Astrocyte (in vitro differentiated cells and primary cell): ENCODE measurements at regions not wholly inside any gene's neighbourhood (a gene's known extent, or its start where the extent isn't known, plus 50 kb on each side); places are given as distances from the start of the nearest gene placed in this dataset.
"Not testable (repeated sequence)": the region's sequence is repeated elsewhere in the genome, so short reads cannot be mapped to it uniquely, and the experiment has no call there.

Source experiments
- DNase-seq: peaks from one replicate; pipeline ENCODE4 v3.0.0-alpha.2; 2010; ENCODE audit warnings: low read depth
- FAIRE-seq: peaks from 2 replicates; lab custom pipeline; 2011; peaks lifted over from hg19 to GRCh38; lab: Jason Lieb, UNC
- H2AFZ ChIP-seq: 2 replicates; pipeline ENCODE4 v1.6.0; 2012; ENCODE audit warnings: low read depth, low read length, inconsistent platforms
- H3K27ac ChIP-seq: 2 replicates; pipeline ENCODE4 v1.5.1; 2011; ENCODE audit warnings: low read depth, low read length, inconsistent platforms
- H3K27me3 ChIP-seq: 2 replicates; pipeline ENCODE4 v1.6.0; 2011; ENCODE audit warnings: low read length, inconsistent platforms; ENCODE audit not compliant: insufficient read depth
- H3K36me3 ChIP-seq: 2 replicates; pipeline ENCODE4 v1.5.1; 2011; ENCODE audit warnings: low read length, inconsistent platforms; ENCODE audit not compliant: insufficient read depth
- H3K4me1 ChIP-seq: 2 replicates; pipeline ENCODE4 v1.5.1; 2011; ENCODE audit warnings: low read length, inconsistent platforms; ENCODE audit not compliant: insufficient read depth
- H3K4me2 ChIP-seq: 2 replicates; pipeline ENCODE4 v1.6.0; 2012; ENCODE audit warnings: low read length, inconsistent platforms
- H3K4me3 ChIP-seq: 2 replicates; pipeline ENCODE4 v1.5.1; 2011; ENCODE audit warnings: low read depth, mild to moderate bottlenecking, low read length, inconsistent platforms; ENCODE audit not compliant: insufficient read depth
- H3K79me2 ChIP-seq: 2 replicates; pipeline ENCODE4 v1.6.0; 2012; ENCODE audit warnings: mild to moderate bottlenecking, low read length, inconsistent platforms; ENCODE audit not compliant: insufficient read depth
- H3K9ac ChIP-seq: 2 replicates; pipeline ENCODE4 v1.6.0; 2012; ENCODE audit warnings: mild to moderate bottlenecking, low read length, inconsistent platforms
- H3K9me3 ChIP-seq: 2 replicates; pipeline ENCODE4 v1.5.1; 2012; ENCODE audit warnings: low read depth, mild to moderate bottlenecking, low read length, inconsistent platforms; ENCODE audit not compliant: insufficient read depth
- H4K20me1 ChIP-seq: 2 replicates; pipeline ENCODE4 v1.6.0; 2012; ENCODE audit warnings: low read length, inconsistent platforms; ENCODE audit not compliant: insufficient read depth
- H3K27ac Mint-ChIP-seq: one replicate; pipeline ENCODE4 v1.8.0; 2021; ENCODE audit warnings: mild to moderate bottlenecking, mixed read lengths; ENCODE audit not compliant: unreplicated experiment
- H3K27me3 Mint-ChIP-seq: one replicate; pipeline ENCODE4 v1.8.0; 2021; ENCODE audit warnings: low read depth, mixed read lengths; ENCODE audit not compliant: unreplicated experiment
- H3K36me3 Mint-ChIP-seq: one replicate; pipeline ENCODE4 v1.8.0; 2021; ENCODE audit warnings: low read depth, mixed read lengths; ENCODE audit not compliant: unreplicated experiment
- H3K4me1 Mint-ChIP-seq: one replicate; pipeline ENCODE4 v1.8.0; 2021; ENCODE audit warnings: low read depth, mixed read lengths; ENCODE audit not compliant: unreplicated experiment
- H3K4me3 Mint-ChIP-seq: one replicate; pipeline ENCODE4 v1.8.0; 2021; ENCODE audit warnings: mild to moderate bottlenecking, moderate library complexity, mixed read lengths; ENCODE audit not compliant: unreplicated experiment
- H3K9me3 Mint-ChIP-seq: one replicate; pipeline ENCODE4 v1.8.0; 2021; ENCODE audit warnings: mild to moderate bottlenecking, mixed read lengths; ENCODE audit not compliant: unreplicated experiment
- EZH2 ChIP-seq: IDR thresholded peaks from 2 replicates; pipeline ENCODE4 v1.6.1; 2012; ENCODE audit warnings: mild to moderate bottlenecking, low read length, inconsistent platforms; ENCODE audit not compliant: insufficient read depth
- TF ChIP-seq, protein P1 (sequence below): IDR thresholded peaks from 2 replicates; pipeline ENCODE4 v1.5.1; 2011; ENCODE audit warnings: low read depth, mild to moderate bottlenecking, inconsistent platforms, low read length, moderate library complexity; ENCODE audit not compliant: insufficient read depth

DNA sequence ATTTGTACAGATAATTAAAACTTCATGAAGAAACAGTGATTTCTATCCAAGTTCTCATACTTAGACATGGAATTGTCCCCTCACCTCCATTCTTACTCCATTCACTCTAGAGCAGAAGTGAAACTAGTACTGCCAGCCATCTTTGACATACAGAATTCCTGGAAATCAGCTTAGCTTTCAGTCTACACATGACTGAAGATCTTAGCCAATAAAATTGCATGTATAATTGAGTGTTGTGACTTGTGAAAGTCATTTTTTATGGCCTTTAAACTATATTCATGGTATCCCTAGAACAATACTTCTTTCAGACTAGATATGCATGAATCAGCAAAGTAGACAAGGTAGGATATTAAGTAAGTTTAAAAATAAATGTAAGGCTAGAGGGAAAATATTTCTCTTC lies 705.2 kb upstream of the ZNF608 start:
- Mint-ChIP-seq H3K4me3 (no peak overlapping the region), H3K27ac (no peak overlapping the region)

DNA sequence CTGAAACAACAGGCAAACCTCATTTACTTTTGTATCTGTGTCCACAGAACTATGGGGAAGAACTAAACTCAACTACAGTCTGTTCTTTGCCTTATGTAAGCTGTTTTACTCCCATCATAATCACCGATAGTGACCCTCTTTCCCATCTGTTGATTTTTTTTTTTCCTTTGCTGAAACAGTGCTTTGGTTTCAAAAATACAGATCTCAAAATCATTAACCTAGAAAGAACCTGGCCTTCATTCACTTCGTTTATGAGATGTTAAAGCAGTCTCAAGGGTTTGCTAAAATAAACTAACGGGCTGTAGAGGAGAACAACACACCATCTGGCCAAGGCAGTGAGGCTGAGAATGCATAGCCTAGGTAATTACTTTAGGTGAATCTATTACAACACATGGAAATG lies 706.6 kb upstream of the ZNF608 start:
- no peak for FAIRE-seq
- H3K4me3 ChIP-seq, result no peak overlapping the region
- H3K27me3 Mint-ChIP-seq, result no peaks in the 10 kb centered on the region
- no peaks in the 10 kb centered on the region for H3K27me3 ChIP-seq
- no peaks in the 10 kb centered on the region for H3K9me3 ChIP-seq
- no peak for DNase-seq
- no peaks in the 10 kb centered on the region for H3K79me2 ChIP-seq
- no peaks in the 10 kb centered on the region for H3K36me3 ChIP-seq
- H3K27ac Mint-ChIP-seq, result no peak overlapping the region
- no peak overlapping the region for H3K9ac ChIP-seq
- peaks cover 9% of the 10 kb centered on the region for H3K4me1 Mint-ChIP-seq
- peaks cover 5% of the 10 kb centered on the region for H3K4me1 ChIP-seq
- no peaks in the 10 kb centered on the region for H4K20me1 ChIP-seq
- peaks cover 9% of the 10 kb centered on the region for H3K9me3 Mint-ChIP-seq
- H3K4me3 Mint-ChIP-seq, result no peak overlapping the region
- H3K27ac ChIP-seq, result no peak overlapping the region
- no peak overlapping the region for H2AFZ ChIP-seq
- H3K36me3 Mint-ChIP-seq, result no peaks in the 10 kb centered on the region
- TF ChIP-seq EZH2, result no peak
- TF ChIP-seq, protein P1, sequence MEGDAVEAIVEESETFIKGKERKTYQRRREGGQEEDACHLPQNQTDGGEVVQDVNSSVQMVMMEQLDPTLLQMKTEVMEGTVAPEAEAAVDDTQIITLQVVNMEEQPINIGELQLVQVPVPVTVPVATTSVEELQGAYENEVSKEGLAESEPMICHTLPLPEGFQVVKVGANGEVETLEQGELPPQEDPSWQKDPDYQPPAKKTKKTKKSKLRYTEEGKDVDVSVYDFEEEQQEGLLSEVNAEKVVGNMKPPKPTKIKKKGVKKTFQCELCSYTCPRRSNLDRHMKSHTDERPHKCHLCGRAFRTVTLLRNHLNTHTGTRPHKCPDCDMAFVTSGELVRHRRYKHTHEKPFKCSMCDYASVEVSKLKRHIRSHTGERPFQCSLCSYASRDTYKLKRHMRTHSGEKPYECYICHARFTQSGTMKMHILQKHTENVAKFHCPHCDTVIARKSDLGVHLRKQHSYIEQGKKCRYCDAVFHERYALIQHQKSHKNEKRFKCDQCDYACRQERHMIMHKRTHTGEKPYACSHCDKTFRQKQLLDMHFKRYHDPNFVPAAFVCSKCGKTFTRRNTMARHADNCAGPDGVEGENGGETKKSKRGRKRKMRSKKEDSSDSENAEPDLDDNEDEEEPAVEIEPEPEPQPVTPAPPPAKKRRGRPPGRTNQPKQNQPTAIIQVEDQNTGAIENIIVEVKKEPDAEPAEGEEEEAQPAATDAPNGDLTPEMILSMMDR, result no peak
- H3K4me2 ChIP-seq, result no peak overlapping the region

More for the DNA sequence above, 705.2 kb upstream of the ZNF608 start:
- H3K27ac ChIP-seq, result no peak overlapping the region
- H3K9me3 ChIP-seq, result no peaks in the 10 kb centered on the region
- peaks cover 9% of the 10 kb centered on the region for H3K4me1 Mint-ChIP-seq
- DNase-seq, result no peak
- no peaks in the 10 kb centered on the region for H3K27me3 Mint-ChIP-seq
- no peak for TF ChIP-seq EZH2
- TF ChIP-seq, protein P1, result no peak
- no peak overlapping the region for H3K4me2 ChIP-seq
- H3K27me3 ChIP-seq, result no peaks in the 10 kb centered on the region
- H3K4me3 ChIP-seq, result no peak overlapping the region
- FAIRE-seq, result no peak
- no peak overlapping the region for H2AFZ ChIP-seq
- H3K9ac ChIP-seq, result no peak overlapping the region
- H3K9me3 Mint-ChIP-seq, result peaks cover 2% of the 10 kb centered on the region
- H4K20me1 ChIP-seq, result no peaks in the 10 kb centered on the region
- peaks cover 5% of the 10 kb centered on the region for H3K4me1 ChIP-seq
- H3K36me3 Mint-ChIP-seq, result no peaks in the 10 kb centered on the region
- H3K79me2 ChIP-seq, result no peaks in the 10 kb centered on the region
- no peaks in the 10 kb centered on the region for H3K36me3 ChIP-seq

DNA sequence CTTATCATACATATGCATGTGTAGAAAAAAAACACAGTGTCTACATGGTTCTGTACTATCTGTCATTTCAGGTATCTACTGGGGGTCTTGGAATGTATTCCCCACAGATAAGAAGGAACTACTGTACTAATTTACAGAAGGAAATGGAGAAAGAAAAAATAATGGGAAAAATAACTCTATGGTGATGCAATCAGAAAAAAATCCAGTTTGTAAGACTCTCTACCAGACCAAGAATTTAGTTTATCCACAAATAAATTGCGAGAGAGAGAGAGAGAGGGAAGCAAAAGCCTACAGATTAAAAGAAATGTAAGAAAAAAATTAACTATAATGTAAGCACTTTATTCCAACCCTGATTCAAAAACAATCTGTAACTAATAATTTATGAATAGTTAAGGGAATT lies 708.6 kb upstream of the ZNF608 start:
- no peaks in the 10 kb centered on the region for H3K27me3 ChIP-seq
- DNase-seq (peak; percentile 37), FAIRE-seq (no peak)
- TF ChIP-seq EZH2, result no peak
- TF ChIP-seq, protein P1, result no peak
- H3K79me2 ChIP-seq, result no peaks in the 10 kb centered on the region
- H4K20me1 ChIP-seq, result no peaks in the 10 kb centered on the region
- Mint-ChIP-seq H3K4me1 (peaks cover 9% of the 10 kb centered on the region), H3K4me3 (no peak overlapping the region), H3K9me3 (peaks cover 9% of the 10 kb centered on the region), H3K36me3 (no peaks in the 10 kb centered on the region), H3K27ac (peak overlapping the region; percentile 9), H3K27me3 (no peaks in the 10 kb centered on the region)
- no peak overlapping the region for H2AFZ ChIP-seq
- H3K4me2 ChIP-seq, result peak overlapping the region; percentile 24
- no peak overlapping the region for H3K4me3 ChIP-seq
- H3K9me3 ChIP-seq, result no peaks in the 10 kb centered on the region
- H3K27ac ChIP-seq, result no peak overlapping the region
- H3K4me1 ChIP-seq, result peaks cover 5% of the 10 kb centered on the region
- H3K9ac ChIP-seq, result no peak overlapping the region
- no peaks in the 10 kb centered on the region for H3K36me3 ChIP-seq

DNA sequence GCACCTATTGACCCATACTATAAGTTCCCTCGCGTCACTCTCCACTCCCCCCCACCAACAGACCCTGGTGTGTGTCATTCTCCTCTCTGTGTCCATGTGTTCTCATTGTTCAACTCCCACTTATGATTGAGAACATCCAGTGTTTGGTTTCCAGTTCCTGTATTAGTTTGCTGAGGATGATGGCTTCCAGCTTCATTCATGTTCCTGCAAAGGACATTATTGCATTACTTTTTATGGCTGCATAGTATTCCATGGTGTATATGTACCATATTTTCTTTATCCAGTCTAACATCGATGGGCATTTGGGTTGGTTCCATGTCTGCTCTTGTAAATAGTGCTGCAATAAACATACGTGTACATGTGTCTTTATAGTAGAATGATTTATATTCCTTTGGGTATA lies 709.6 kb upstream of the ZNF608 start:
- H3K4me1 Mint-ChIP-seq, H3K36me3 Mint-ChIP-seq, H3K4me2 ChIP-seq, H4K20me1 ChIP-seq, H3K9me3 Mint-ChIP-seq, H3K27me3 Mint-ChIP-seq, H3K27me3 ChIP-seq, H3K9me3 ChIP-seq, H3K4me3 Mint-ChIP-seq, DNase-seq, H3K79me2 ChIP-seq, H3K27ac Mint-ChIP-seq, H3K9ac ChIP-seq, H3K36me3 ChIP-seq, FAIRE-seq, H3K4me1 ChIP-seq, H2AFZ ChIP-seq, H3K4me3 ChIP-seq, H3K27ac ChIP-seq: not testable (repeated sequence)
